HL-60 (cell line): ENCODE measurements at regions not wholly inside any gene's neighbourhood (a gene's known extent, or its start where the extent isn't known, plus 50 kb on each side); places are given as distances from the start of the nearest gene placed in this dataset.

ENCODE experiments used
- CTCF ChIP-seq: IDR thresholded peaks from one replicate; pipeline ENCODE4 v1.5.1; 2011; ENCODE audit warnings: low read length, control low read depth, inconsistent platforms; ENCODE audit not compliant: insufficient read depth
- POLR2AphosphoS5 ChIP-seq: IDR thresholded peaks from 2 replicates; pipeline ENCODE4 v1.6.1; 2012; ENCODE audit warnings: low read depth
- REST ChIP-seq: IDR thresholded peaks from 2 replicates; pipeline ENCODE4 v1.6.1; 2012; ENCODE audit warnings: low read depth; ENCODE audit not compliant: insufficient replicate concordance

- no peak for TF ChIP-seq POLR2AphosphoS5
- no peak for TF ChIP-seq CTCF
- no peak for TF ChIP-seq REST
Observed at GRCh38 chr5:74285675-74286280, 354.8 kb downstream of the ENC1 start.
